ENCODE measurements at regions not wholly inside any gene's neighbourhood (a gene's known extent, or its start where the extent isn't known, plus 50 kb on each side); places are given as distances from the start of the nearest gene placed in this dataset.

DNA sequence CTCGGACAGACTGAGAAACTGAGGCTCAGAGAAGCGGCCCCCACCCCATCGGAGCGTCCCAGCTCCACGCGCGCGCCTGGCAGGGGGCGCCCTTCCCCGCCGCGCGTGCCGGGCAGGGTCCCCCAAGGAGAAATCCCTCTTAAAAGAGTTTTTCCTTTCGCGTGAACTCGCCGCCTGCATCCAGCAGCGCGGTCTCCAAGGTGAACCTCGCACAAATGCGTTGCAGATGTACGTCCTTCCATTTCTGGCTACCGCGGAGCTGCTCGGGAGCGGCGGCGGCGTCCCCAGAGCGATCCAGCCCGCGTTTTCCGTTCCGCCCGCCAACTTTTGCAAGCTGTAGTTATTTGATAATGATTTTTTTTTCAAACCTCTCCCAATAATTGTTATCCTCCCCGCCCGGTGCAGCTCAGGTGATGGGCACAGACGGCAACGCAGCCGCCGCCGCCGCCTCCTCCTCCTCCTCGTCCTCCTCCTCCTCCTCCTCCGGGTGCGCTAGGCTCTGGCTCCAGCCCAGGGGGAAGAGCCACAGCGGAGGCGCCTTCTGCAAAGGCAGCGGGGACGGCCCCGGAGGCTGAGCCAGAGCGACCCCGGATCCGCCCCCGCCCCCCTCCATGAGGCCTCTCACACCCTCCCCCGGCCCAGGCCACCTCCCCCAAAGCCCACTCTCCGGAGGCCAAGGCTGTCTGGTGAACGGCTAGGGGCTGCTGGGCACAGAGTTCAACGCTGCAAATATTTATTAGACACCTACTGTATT, 74.0 kb upstream of the CUX1 start (continued):
- no peak for TF ChIP-seq MXI1 (IDR thresholded peaks at IDR 0.05; ENCODE audit: low read depth, low read length)
- TF ChIP-seq, protein P1, sequence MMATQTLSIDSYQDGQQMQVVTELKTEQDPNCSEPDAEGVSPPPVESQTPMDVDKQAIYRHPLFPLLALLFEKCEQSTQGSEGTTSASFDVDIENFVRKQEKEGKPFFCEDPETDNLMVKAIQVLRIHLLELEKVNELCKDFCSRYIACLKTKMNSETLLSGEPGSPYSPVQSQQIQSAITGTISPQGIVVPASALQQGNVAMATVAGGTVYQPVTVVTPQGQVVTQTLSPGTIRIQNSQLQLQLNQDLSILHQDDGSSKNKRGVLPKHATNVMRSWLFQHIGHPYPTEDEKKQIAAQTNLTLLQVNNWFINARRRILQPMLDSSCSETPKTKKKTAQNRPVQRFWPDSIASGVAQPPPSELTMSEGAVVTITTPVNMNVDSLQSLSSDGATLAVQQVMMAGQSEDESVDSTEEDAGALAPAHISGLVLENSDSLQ (IDR thresholded peaks at IDR 0.05) = no peak
- TF ChIP-seq ZNF384 (IDR thresholded peaks at IDR 0.05; ENCODE audit: borderline replicate concordance, low read depth, low read length) = no peak; the same call in 1 of the 2 replicates
- no peak for TF ChIP-seq FOS (IDR thresholded peaks at IDR 0.05; ENCODE audit: borderline replicate concordance, extremely low read depth, insufficient read length)
- TF ChIP-seq, protein P2, sequence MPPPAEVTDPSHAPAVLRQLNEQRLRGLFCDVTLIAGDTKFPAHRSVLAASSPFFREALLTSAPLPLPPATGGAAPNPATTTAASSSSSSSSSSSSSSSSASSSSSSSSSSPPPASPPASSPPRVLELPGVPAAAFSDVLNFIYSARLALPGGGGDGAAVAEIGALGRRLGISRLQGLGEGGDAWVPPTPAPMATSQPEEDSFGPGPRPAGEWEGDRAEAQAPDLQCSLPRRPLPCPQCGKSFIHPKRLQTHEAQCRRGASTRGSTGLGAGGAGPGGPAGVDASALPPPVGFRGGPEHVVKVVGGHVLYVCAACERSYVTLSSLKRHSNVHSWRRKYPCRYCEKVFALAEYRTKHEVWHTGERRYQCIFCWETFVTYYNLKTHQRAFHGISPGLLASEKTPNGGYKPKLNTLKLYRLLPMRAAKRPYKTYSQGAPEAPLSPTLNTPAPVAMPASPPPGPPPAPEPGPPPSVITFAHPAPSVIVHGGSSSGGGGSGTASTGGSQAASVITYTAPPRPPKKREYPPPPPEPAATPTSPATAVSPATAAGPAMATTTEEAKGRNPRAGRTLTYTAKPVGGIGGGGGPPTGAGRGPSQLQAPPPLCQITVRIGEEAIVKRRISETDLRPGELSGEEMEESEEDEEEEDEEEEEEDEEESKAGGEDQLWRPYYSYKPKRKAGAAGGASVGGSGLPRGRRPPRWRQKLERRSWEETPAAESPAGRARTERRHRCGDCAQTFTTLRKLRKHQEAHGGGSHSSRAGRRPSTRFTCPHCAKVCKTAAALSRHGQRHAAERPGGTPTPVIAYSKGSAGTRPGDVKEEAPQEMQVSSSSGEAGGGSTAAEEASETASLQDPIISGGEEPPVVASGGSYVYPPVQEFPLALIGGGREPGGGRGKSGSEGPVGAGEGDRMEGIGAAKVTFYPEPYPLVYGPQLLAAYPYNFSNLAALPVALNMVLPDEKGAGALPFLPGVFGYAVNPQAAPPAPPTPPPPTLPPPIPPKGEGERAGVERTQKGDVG (CRISPR knock-in tag; IDR thresholded peaks at IDR 0.05) = no peak
- TF ChIP-seq, protein P3, sequence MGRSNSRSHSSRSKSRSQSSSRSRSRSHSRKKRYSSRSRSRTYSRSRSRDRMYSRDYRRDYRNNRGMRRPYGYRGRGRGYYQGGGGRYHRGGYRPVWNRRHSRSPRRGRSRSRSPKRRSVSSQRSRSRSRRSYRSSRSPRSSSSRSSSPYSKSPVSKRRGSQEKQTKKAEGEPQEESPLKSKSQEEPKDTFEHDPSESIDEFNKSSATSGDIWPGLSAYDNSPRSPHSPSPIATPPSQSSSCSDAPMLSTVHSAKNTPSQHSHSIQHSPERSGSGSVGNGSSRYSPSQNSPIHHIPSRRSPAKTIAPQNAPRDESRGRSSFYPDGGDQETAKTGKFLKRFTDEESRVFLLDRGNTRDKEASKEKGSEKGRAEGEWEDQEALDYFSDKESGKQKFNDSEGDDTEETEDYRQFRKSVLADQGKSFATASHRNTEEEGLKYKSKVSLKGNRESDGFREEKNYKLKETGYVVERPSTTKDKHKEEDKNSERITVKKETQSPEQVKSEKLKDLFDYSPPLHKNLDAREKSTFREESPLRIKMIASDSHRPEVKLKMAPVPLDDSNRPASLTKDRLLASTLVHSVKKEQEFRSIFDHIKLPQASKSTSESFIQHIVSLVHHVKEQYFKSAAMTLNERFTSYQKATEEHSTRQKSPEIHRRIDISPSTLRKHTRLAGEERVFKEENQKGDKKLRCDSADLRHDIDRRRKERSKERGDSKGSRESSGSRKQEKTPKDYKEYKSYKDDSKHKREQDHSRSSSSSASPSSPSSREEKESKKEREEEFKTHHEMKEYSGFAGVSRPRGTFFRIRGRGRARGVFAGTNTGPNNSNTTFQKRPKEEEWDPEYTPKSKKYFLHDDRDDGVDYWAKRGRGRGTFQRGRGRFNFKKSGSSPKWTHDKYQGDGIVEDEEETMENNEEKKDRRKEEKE (IDR thresholded peaks at IDR 0.05) = no peak
- no peak for TF ChIP-seq FOXK2 (IDR thresholded peaks at IDR 0.05)
- no peak for TF ChIP-seq SREBF1 (IDR thresholded peaks at IDR 0.05; ENCODE audit: low read length)
- no peak for TF ChIP-seq TAF1 (IDR thresholded peaks at IDR 0.05; ENCODE audit: borderline replicate concordance, low read depth, low read length)
- no peak for TF ChIP-seq JUNB (IDR thresholded peaks at IDR 0.05)
- TF ChIP-seq BMI1 (IDR thresholded peaks at IDR 0.05; ENCODE audit: borderline replicate concordance) = no peak
- TF ChIP-seq ZBED1 (IDR thresholded peaks at IDR 0.05; ENCODE audit: borderline replicate concordance) = no peak
- TF ChIP-seq, protein P4, sequence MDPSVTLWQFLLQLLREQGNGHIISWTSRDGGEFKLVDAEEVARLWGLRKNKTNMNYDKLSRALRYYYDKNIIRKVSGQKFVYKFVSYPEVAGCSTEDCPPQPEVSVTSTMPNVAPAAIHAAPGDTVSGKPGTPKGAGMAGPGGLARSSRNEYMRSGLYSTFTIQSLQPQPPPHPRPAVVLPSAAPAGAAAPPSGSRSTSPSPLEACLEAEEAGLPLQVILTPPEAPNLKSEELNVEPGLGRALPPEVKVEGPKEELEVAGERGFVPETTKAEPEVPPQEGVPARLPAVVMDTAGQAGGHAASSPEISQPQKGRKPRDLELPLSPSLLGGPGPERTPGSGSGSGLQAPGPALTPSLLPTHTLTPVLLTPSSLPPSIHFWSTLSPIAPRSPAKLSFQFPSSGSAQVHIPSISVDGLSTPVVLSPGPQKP (IDR thresholded peaks at IDR 0.05; ENCODE audit: low read depth, low read length) = no peak
- peak; percentile 48; the same call in 1 of the 2 replicates for TF ChIP-seq RB1 (IDR thresholded peaks at IDR 0.05; ENCODE audit: borderline replicate concordance)
- no peak for TF ChIP-seq SUZ12 (IDR thresholded peaks at IDR 0.05; ENCODE audit: unreplicated experiment)
- TF ChIP-seq TARDBP (IDR thresholded peaks at IDR 0.05; ENCODE audit: borderline replicate concordance) = no peak
- peak; percentile 36; the same call in 1 of the 2 replicates for TF ChIP-seq HCFC1 (IDR thresholded peaks at IDR 0.05; ENCODE audit: low read length)
- no peak for TF ChIP-seq POLR2AphosphoS5 (IDR thresholded peaks at IDR 0.05; ENCODE audit: low read length)
- TF ChIP-seq NR2C1 (IDR thresholded peaks at IDR 0.05) = no peak
- TF ChIP-seq ZNF207 (IDR thresholded peaks at IDR 0.05; ENCODE audit: borderline replicate concordance) = no peak
